CD14-positive monocyte (primary cell): ENCODE measurements at regions not wholly inside any gene's neighbourhood (a gene's known extent, or its start where the extent isn't known, plus 50 kb on each side); places are given as distances from the start of the nearest gene placed in this dataset.

ENCODE experiments used
- DNase-seq, 3 donors: peaks; one replicate each; pipeline ENCODE4 v3.0.0-alpha.2; 2011 to 2022
- H2AFZ ChIP-seq: 2 replicates; pipeline ENCODE4 v1.6.0; 2012; ENCODE audit warnings: mild to moderate bottlenecking, low read depth, low read length, inconsistent platforms; ENCODE audit not compliant: insufficient read depth, poor library complexity, severe bottlenecking
- H3K27ac ChIP-seq, 2 donors: 1 replicate in 1 of 2; 2 replicates in 1 of 2; pipeline ENCODE4 v1.5.1; 2012 to 2013; ENCODE audit warnings: low read length in 2 of 2, control low read depth in 1 of 2, inconsistent platforms in 1 of 2, low read depth in 1 of 2, mild to moderate bottlenecking in 1 of 2
- H3K27me3 ChIP-seq, 2 donors: one replicate each; pipeline versions ENCODE4 v1.6.0 to v1.6.1; 2011 to 2013; ENCODE audit warnings: low read length in 2 of 2; ENCODE audit not compliant: control insufficient read depth in 2 of 2, insufficient read depth in 2 of 2
- H3K36me3 ChIP-seq, 2 donors: replicated peaks in 1 of 2; 1 replicate in 1 of 2; 2 replicates in 1 of 2; pipeline versions ENCODE4 v1.5.1 to v1.6.1; 2012 to 2013; ENCODE audit warnings: low read length in 2 of 2, control low read depth in 1 of 2, inconsistent platforms in 1 of 2, mild to moderate bottlenecking in 1 of 2; ENCODE audit not compliant: insufficient read depth in 2 of 2, control insufficient read depth in 1 of 2
- H3K4me1 ChIP-seq, 2 donors: 1 replicate in 1 of 2; 2 replicates in 1 of 2; pipeline versions ENCODE4 v1.5.1 to v1.6.1; 2012 to 2013; ENCODE audit warnings: low read length in 2 of 2, control low read depth in 1 of 2, inconsistent platforms in 1 of 2, mild to moderate bottlenecking in 1 of 2, moderate library complexity in 1 of 2; ENCODE audit not compliant: insufficient read depth in 2 of 2, control insufficient read depth in 1 of 2
- H3K4me2 ChIP-seq: replicated peaks from 2 replicates; pipeline ENCODE3; 2012; ENCODE audit warnings: low read length, moderate library complexity, mild to moderate bottlenecking; ENCODE audit not compliant: poor library complexity, severe bottlenecking; ENCODE audit errors: extremely low read depth
- H3K4me3 ChIP-seq, 3 experiments: fragments of 200-600 bp in 1 of 3; sonication (generic) in 1 of 3; replicated peaks in 1 of 3; 1 replicate in 2 of 3; 2 replicates in 1 of 3; pipeline ENCODE4 v1.5.1; 2011 to 2013; ENCODE audit warnings: low read length in 3 of 3, mild to moderate bottlenecking in 3 of 3, control low read depth in 2 of 3, low read depth in 2 of 3, inconsistent platforms in 1 of 3, moderate library complexity in 1 of 3
- H3K79me2 ChIP-seq: 2 replicates; pipeline ENCODE4 v1.6.0; 2012; ENCODE audit warnings: mild to moderate bottlenecking, control low read depth, inconsistent platforms, low read length, moderate library complexity; ENCODE audit not compliant: insufficient read depth
- H3K9ac ChIP-seq: 2 replicates; pipeline ENCODE4 v1.6.0; 2017; ENCODE audit warnings: low read length, mild to moderate bottlenecking; ENCODE audit not compliant: insufficient read depth, poor library complexity, severe bottlenecking
- H3K9me3 ChIP-seq, 2 donors: replicated peaks in 1 of 2; 1 replicate in 1 of 2; 2 replicates in 1 of 2; pipeline versions ENCODE4 v1.5.1 to v1.6.1; 2012 to 2013; ENCODE audit warnings: low read length in 2 of 2, control low read depth in 1 of 2; ENCODE audit not compliant: control insufficient read depth in 1 of 2, insufficient read depth in 1 of 2
- H4K20me1 ChIP-seq: 2 replicates; pipeline ENCODE4 v1.6.0; 2012; ENCODE audit warnings: mild to moderate bottlenecking, low read length, control low read depth, moderate library complexity; ENCODE audit not compliant: insufficient read depth
- H3K27ac Mint-ChIP-seq, 7 donors: one replicate each; pipeline ENCODE4 v1.8.0; 2020; ENCODE audit warnings: mild to moderate bottlenecking in 7 of 7, mixed read lengths in 7 of 7, moderate library complexity in 6 of 7, inconsistent platforms in 2 of 7
- H3K27me3 Mint-ChIP-seq, 3 donors: one replicate each; pipeline ENCODE4 v1.8.0; 2021 to 2022; ENCODE audit warnings: low read depth in 3 of 3, mild to moderate bottlenecking in 3 of 3, mixed read lengths in 3 of 3, moderate library complexity in 3 of 3, inconsistent platforms in 1 of 3
- H3K36me3 Mint-ChIP-seq, 2 donors: one replicate each; pipeline ENCODE4 v1.8.0; 2020; ENCODE audit warnings: mixed read lengths in 2 of 2, inconsistent platforms in 1 of 2, mild to moderate bottlenecking in 1 of 2
- H3K4me1 Mint-ChIP-seq: one replicate; pipeline ENCODE4 v1.8.0; 2020; ENCODE audit warnings: mild to moderate bottlenecking, mixed read lengths
- H3K4me3 Mint-ChIP-seq, 2 donors: one replicate each; pipeline ENCODE4 v1.8.0; 2020; ENCODE audit warnings: mild to moderate bottlenecking in 2 of 2, mixed read lengths in 2 of 2, moderate library complexity in 1 of 2
- H3K9me3 Mint-ChIP-seq, 7 donors: one replicate each; pipeline ENCODE4 v1.8.0; 2020 to 2022; ENCODE audit warnings: mixed read lengths in 7 of 7, mild to moderate bottlenecking in 6 of 7, moderate library complexity in 6 of 7, inconsistent platforms in 2 of 7
- WGBS: methylation state at CpG from one replicate; pipeline ENCODE4 v1.1.5; 2013; ENCODE audit warnings: missing lambda C conversion rate; ENCODE audit not compliant: insufficient coverage; 5-methylcytosine and 5-hydroxymethylcytosine counted together
- intact Hi-C, 2 donors: fragments of 100-400 bp; cut with micrococcal nuclease; formaldehyde crosslinking; loops; one replicate each; pipeline versions ENCODE4 v1.15.0 to v1.15.1; 2023
- TF ChIP-seq, protein P1 (sequence below): fragments of 200-600 bp; IDR thresholded peaks from one replicate; pipeline ENCODE4 v1.8.0; 2022; ENCODE audit warnings: antibody characterized with exemption, mild to moderate bottlenecking

DNA sequence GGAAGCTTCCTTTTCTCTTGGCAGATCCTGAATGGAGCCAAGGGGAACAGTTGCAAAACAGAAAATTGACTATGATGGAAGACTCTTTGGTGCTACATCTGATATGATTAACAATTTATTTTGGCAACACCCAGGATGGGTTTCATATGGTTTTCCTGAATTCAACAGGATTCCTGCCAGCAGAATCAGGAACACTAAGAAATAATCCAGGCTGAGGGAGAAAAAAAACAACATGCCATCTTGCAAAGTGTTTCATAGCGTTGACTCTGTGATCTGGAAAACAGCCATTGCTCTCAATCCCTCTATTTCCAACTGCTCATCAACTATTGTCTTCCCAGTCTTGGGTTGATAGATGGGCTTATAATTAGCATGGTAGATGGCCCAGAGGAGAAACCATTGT is 303.8 kb upstream of the KLF3 start:
- H3K79me2 ChIP-seq: no peaks in the 10 kb centered on the region
- no CpG with 5 or more reads among the region's 1 CpG for WGBS

DNA sequence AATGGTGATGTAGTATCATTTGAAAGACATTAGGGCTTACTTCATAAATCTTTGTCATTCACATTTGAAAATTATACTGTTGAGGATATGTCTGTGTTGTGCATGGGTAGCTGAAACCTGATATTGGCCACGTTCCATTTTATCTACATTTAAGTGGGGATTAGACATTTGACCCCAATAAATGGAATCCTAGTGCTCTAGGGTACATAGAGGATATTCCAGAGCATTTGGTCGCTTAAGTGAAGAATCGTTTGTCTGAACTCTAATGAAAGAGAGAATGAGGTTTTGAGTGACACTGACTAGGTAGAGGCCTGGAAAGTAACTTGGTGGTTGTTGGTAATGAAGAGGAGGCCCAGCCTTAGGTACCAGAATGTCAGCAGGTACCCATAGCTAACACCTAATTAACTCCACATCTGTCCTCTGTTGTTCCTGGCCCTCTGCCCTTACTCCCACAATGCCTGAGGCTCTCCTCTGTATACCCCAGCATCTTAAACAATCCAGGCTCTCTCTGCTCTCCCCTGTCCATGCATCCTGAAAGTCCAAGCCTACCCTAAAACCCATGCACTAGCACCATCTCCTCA is 299.5 kb upstream of the KLF3 start:
- no peak overlapping the region for H3K4me2 ChIP-seq
- no peaks in the 10 kb centered on the region for H3K36me3 Mint-ChIP-seq
- no peak overlapping the region for H3K4me3 Mint-ChIP-seq
- intact Hi-C loops: no loop called here
- H3K36me3 ChIP-seq: no peaks in the 10 kb centered on the region
- no peaks in the 10 kb centered on the region for H3K9me3 Mint-ChIP-seq
- H3K9me3 ChIP-seq: no peaks in the 10 kb centered on the region
- H3K27ac Mint-ChIP-seq: no peak overlapping the region
- WGBS: 92% methylated on average over 2 of the region's 3 CpGs
- no peak for DNase-seq
- no peaks in the 10 kb centered on the region for H3K27me3 ChIP-seq
- no peak overlapping the region for H3K4me3 ChIP-seq
- H3K27ac ChIP-seq: no peak overlapping the region
- no peaks in the 10 kb centered on the region for H4K20me1 ChIP-seq
- no peak overlapping the region for H2AFZ ChIP-seq
- H3K4me1 Mint-ChIP-seq: peaks cover 8% of the 10 kb centered on the region
- peaks cover 0 to 6% of the 10 kb centered on the region in 2 donors for H3K4me1 ChIP-seq
- H3K9ac ChIP-seq: no peak overlapping the region
- no peaks in the 10 kb centered on the region for H3K79me2 ChIP-seq
- peaks cover 0 to 3% (median 1%) of the 10 kb centered on the region in 3 donors for H3K27me3 Mint-ChIP-seq
- TF ChIP-seq, protein P1, sequence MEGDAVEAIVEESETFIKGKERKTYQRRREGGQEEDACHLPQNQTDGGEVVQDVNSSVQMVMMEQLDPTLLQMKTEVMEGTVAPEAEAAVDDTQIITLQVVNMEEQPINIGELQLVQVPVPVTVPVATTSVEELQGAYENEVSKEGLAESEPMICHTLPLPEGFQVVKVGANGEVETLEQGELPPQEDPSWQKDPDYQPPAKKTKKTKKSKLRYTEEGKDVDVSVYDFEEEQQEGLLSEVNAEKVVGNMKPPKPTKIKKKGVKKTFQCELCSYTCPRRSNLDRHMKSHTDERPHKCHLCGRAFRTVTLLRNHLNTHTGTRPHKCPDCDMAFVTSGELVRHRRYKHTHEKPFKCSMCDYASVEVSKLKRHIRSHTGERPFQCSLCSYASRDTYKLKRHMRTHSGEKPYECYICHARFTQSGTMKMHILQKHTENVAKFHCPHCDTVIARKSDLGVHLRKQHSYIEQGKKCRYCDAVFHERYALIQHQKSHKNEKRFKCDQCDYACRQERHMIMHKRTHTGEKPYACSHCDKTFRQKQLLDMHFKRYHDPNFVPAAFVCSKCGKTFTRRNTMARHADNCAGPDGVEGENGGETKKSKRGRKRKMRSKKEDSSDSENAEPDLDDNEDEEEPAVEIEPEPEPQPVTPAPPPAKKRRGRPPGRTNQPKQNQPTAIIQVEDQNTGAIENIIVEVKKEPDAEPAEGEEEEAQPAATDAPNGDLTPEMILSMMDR: no peak

More for the DNA sequence above, 303.8 kb upstream of the KLF3 start:
- Histone ChIP-seq H3K27ac (no peak overlapping the region), H3K4me2 (no peak overlapping the region), H4K20me1 (no peaks in the 10 kb centered on the region), H3K27me3 (no peaks in the 10 kb centered on the region), H3K9me3 (no peaks in the 10 kb centered on the region), H3K9ac (no peak overlapping the region), H3K4me1 (no peaks in the 10 kb centered on the region), H2AFZ (no peak overlapping the region), H3K36me3 (no peaks in the 10 kb centered on the region), H3K4me3 (no peak overlapping the region)
- Mint-ChIP-seq H3K9me3 (no peaks in the 10 kb centered on the region), H3K4me3 (no peak overlapping the region), H3K36me3 (no peaks in the 10 kb centered on the region), H3K27ac (no peak overlapping the region), H3K4me1 (no peaks in the 10 kb centered on the region), H3K27me3 (peaks cover 0 to 3% (median 0%) of the 10 kb centered on the region in 3 donors)
- TF ChIP-seq, protein P1: no peak
- DNase-seq: no peak
- intact Hi-C loops: no loop called here
